Esophagus muscularis mucosa (tissue), 4 donors: ENCODE measurements at regions not wholly inside any gene's neighbourhood (a gene's known extent, or its start where the extent isn't known, plus 50 kb on each side); places are given as distances from the start of the nearest gene placed in this dataset.

Experiments
- EP300 ChIP-seq: sonication (generic); formaldehyde crosslinking; IDR thresholded peaks from one replicate; pipeline ENCODE4 v1.6.1; 2017; ENCODE audit warnings: antibody characterized with exemption
- POLR2A ChIP-seq: fragments of 450-650 bp; IDR thresholded peaks from one replicate; pipeline ENCODE4 v1.6.1; 2017; ENCODE audit warnings: antibody characterized with exemption, moderate library complexity, mild to moderate bottlenecking, low read depth
- POLR2AphosphoS5 ChIP-seq, 2 donors: sonication (generic); formaldehyde crosslinking; IDR thresholded peaks; one replicate each; pipeline ENCODE4 v1.6.1; 2017; ENCODE audit warnings: antibody characterized with exemption in 2 of 2
- TF ChIP-seq, protein P1 (sequence below), 3 experiments: fragments of 200-600 bp in 2 of 3; fragments of 450-650 bp in 1 of 3; sonication (generic) in 2 of 3; IDR thresholded peaks; one replicate each; pipeline ENCODE4 v1.5.1; 2017 to 2019; ENCODE audit warnings: antibody characterized with exemption in 3 of 3, mild to moderate bottlenecking in 2 of 3, moderate library complexity in 1 of 3

- TF ChIP-seq, protein P1, sequence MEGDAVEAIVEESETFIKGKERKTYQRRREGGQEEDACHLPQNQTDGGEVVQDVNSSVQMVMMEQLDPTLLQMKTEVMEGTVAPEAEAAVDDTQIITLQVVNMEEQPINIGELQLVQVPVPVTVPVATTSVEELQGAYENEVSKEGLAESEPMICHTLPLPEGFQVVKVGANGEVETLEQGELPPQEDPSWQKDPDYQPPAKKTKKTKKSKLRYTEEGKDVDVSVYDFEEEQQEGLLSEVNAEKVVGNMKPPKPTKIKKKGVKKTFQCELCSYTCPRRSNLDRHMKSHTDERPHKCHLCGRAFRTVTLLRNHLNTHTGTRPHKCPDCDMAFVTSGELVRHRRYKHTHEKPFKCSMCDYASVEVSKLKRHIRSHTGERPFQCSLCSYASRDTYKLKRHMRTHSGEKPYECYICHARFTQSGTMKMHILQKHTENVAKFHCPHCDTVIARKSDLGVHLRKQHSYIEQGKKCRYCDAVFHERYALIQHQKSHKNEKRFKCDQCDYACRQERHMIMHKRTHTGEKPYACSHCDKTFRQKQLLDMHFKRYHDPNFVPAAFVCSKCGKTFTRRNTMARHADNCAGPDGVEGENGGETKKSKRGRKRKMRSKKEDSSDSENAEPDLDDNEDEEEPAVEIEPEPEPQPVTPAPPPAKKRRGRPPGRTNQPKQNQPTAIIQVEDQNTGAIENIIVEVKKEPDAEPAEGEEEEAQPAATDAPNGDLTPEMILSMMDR (IDR thresholded peaks at IDR 0.05): no peak
- TF ChIP-seq POLR2A (no peak), EP300 (no peak), POLR2AphosphoS5 (IDR thresholded peaks at IDR 0.05) (no peak)
Observed at GRCh38 chr3:165653130-165653778, 184.0 kb downstream of the BCHE start.
